Mesendoderm (in vitro differentiated cells): ENCODE measurements at regions not wholly inside any gene's neighbourhood (a gene's known extent, or its start where the extent isn't known, plus 50 kb on each side); places are given as distances from the start of the nearest gene placed in this dataset.
A peak's percentile ranks its signal among the peaks of the same experiment; 100 is the strongest.

ENCODE experiments used
- DNase-seq: peaks from one replicate; pipeline ENCODE4 v3.0.0; 2013
- H2AK5ac ChIP-seq: 2 replicates; pipeline ENCODE4 v1.6.1; 2013; ENCODE audit warnings: low read length, inconsistent platforms
- H2BK120ac ChIP-seq: 2 replicates; pipeline ENCODE4 v1.6.1; 2013; ENCODE audit warnings: low read depth, mild to moderate bottlenecking, low read length, moderate library complexity, mixed read lengths
- H2BK15ac ChIP-seq: replicated peaks from 2 replicates; pipeline ENCODE4 v1.6.1; 2013; ENCODE audit warnings: low read depth, mild to moderate bottlenecking, moderate library complexity
- H2BK5ac ChIP-seq: 2 replicates; pipeline ENCODE4 v1.6.1; 2013; ENCODE audit warnings: low read length, inconsistent platforms
- H3K18ac ChIP-seq: 2 replicates; pipeline ENCODE4 v1.6.1; 2013; ENCODE audit warnings: mild to moderate bottlenecking, low read length, mixed read lengths
- H3K23ac ChIP-seq: one replicate; pipeline ENCODE4 v1.6.1; 2013; ENCODE audit warnings: low read length
- H3K27ac ChIP-seq: 2 replicates; pipeline ENCODE4 v1.5.1; 2013; ENCODE audit warnings: low read depth, mild to moderate bottlenecking, inconsistent platforms, low read length, moderate library complexity
- H3K27me3 ChIP-seq: 2 replicates; pipeline ENCODE4 v1.6.1; 2013; ENCODE audit warnings: low read length, control low read depth, mild to moderate bottlenecking, inconsistent platforms; ENCODE audit not compliant: insufficient read depth, poor library complexity
- H3K36me3 ChIP-seq: 2 replicates; pipeline ENCODE4 v1.6.1; 2013; ENCODE audit warnings: low read length, inconsistent platforms; ENCODE audit not compliant: control insufficient read depth, insufficient read depth
- H3K4ac ChIP-seq: one replicate; pipeline ENCODE4 v1.6.1; 2013; ENCODE audit warnings: low read depth, mild to moderate bottlenecking, low read length, moderate library complexity
- H3K4me1 ChIP-seq: 2 replicates; pipeline ENCODE4 v1.6.1; 2013; ENCODE audit warnings: low read depth, low read length, inconsistent platforms; ENCODE audit not compliant: control insufficient read depth
- H3K4me2 ChIP-seq: 2 replicates; pipeline ENCODE4 v1.6.1; 2013; ENCODE audit warnings: low read length
- H3K4me3 ChIP-seq: 2 replicates; pipeline ENCODE4 v1.5.1; 2013; ENCODE audit warnings: mild to moderate bottlenecking, low read length
- H3K56ac ChIP-seq: one replicate; pipeline ENCODE4 v1.6.1; 2013; ENCODE audit warnings: low read length
- H3K79me1 ChIP-seq: 2 replicates; pipeline ENCODE4 v1.6.1; 2013; ENCODE audit warnings: low read length, inconsistent platforms
- H3K79me2 ChIP-seq: 2 replicates; pipeline ENCODE4 v1.6.1; 2013; ENCODE audit warnings: mild to moderate bottlenecking, low read length; ENCODE audit not compliant: control insufficient read depth, insufficient read depth
- H3K9ac ChIP-seq: 2 replicates; pipeline ENCODE4 v1.6.1; 2013; ENCODE audit warnings: low read length, inconsistent platforms
- H4K5ac ChIP-seq: one replicate; pipeline ENCODE4 v1.6.1; 2013; ENCODE audit warnings: low read length
- H4K8ac ChIP-seq: one replicate; pipeline ENCODE4 v1.6.1; 2013; ENCODE audit warnings: low read depth, mild to moderate bottlenecking, control low read depth, low read length, moderate library complexity
- WGBS: extraction: QIAGEN DNeasy Blood & Tissue Kit; methylation state at CpG from one replicate; pipeline ENCODE4 v1.1.7; 2013; ENCODE audit warnings: low lambda C conversion rate, missing lambda C conversion rate; ENCODE audit not compliant: insufficient coverage; ENCODE audit errors: extremely low coverage; 5-methylcytosine and 5-hydroxymethylcytosine counted together

DNA sequence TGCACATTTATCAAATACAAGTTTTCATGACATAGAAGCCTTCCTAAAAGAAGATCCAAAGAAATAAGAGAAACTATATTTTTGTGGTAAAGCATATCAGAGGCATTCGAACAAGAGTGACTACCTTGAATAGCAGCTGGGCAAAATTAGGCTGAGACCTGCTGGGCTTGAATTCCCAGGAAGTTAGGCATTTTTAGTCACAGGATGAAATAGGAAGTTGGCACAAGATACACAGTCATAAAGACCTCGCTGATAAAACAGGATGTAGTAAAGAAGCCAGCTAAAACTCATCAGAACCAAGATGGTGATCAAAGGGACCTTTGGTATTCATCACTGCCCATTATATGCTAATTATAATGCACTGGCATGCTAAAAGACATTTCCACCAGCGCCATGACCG lies 1302.3 kb upstream of the NRXN1 start:
- Histone ChIP-seq H3K27ac (peak overlapping the region; percentile 17), H3K4me3 (no peak overlapping the region), H3K9ac (no peak overlapping the region), H3K4me2 (no peak overlapping the region), H2BK120ac (no peak overlapping the region), H3K56ac (no peak overlapping the region), H3K23ac (no peak overlapping the region), H3K4me1 (peaks cover 7% of the 10 kb centered on the region), H3K79me2 (no peaks in the 10 kb centered on the region), H3K36me3 (no peaks in the 10 kb centered on the region), H4K5ac (no peak overlapping the region), H4K8ac (no peak overlapping the region), H3K79me1 (no peaks in the 10 kb centered on the region), H2BK5ac (peak overlapping the region; percentile 42), H3K27me3 (no peaks in the 10 kb centered on the region), H2BK15ac (no peak overlapping the region), H3K4ac (peak overlapping the region; percentile 77), H3K18ac (peak overlapping the region; percentile 61), H2AK5ac (peak overlapping the region; percentile 60)
- whole genome bisulfite sequencing, result no CpG with 5 or more reads among the region's 4 CpGs
- DNase-seq, result no peak

DNA sequence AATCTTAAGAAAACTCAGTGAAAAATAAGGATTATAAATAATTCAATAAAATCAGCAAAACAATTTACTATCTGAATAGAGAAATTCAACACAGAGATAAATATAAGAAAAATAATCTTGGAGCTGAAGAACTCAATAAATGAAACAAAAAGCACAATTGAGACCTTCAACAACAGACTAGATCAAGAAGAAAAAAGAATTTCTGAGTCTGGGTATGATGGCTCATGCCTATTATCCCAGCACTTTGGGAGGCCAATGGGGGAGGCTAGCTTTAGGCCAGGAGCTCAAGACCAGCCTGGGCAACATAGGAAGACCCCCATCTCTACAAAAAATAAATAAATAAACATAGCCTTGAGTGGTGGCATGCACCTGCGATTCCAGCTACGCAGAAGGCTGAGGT lies 1295.7 kb upstream of the NRXN1 start:
- no peak overlapping the region for H2BK120ac ChIP-seq
- no peaks in the 10 kb centered on the region for H3K79me2 ChIP-seq
- no peak overlapping the region for H2BK5ac ChIP-seq
- H2AK5ac ChIP-seq, result no peak overlapping the region
- H3K4me1 ChIP-seq, result no peaks in the 10 kb centered on the region
- H3K27me3 ChIP-seq, result no peaks in the 10 kb centered on the region
- WGBS, result no CpG with 5 or more reads among the region's 2 CpGs
- no peaks in the 10 kb centered on the region for H3K36me3 ChIP-seq
- no peak overlapping the region for H2BK15ac ChIP-seq
- H3K4me3 ChIP-seq, result no peak overlapping the region
- H3K4me2 ChIP-seq, result no peak overlapping the region
- no peak overlapping the region for H3K18ac ChIP-seq
- DNase-seq, result no peak
- no peak overlapping the region for H4K5ac ChIP-seq
- no peak overlapping the region for H3K4ac ChIP-seq
- H3K79me1 ChIP-seq, result no peaks in the 10 kb centered on the region
- H4K8ac ChIP-seq, result no peak overlapping the region
- H3K27ac ChIP-seq, result no peak overlapping the region
- no peak overlapping the region for H3K9ac ChIP-seq
- H3K23ac ChIP-seq, result no peak overlapping the region
- H3K56ac ChIP-seq, result no peak overlapping the region

DNA sequence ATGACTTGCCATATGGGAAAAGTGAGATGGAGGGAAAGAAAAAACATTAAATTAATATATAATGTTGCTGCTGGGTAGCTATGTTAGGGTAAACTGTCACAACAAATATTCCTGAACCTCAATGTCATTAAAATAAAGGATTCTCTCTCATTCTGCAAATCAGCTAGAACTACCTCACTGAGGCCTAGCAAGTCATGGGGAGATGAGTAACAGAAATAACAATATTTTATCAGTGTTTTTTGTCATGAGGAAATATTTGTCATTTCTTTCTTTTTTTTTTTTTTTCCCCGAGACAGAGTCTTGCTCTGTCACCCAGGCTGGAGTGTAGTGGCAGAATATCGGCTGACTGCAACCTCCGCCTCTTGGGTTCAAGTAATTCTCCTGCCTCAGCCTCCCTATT lies 1282.3 kb upstream of the NRXN1 start:
- H3K56ac ChIP-seq, result no peak overlapping the region
- no CpG with 5 or more reads among the region's 3 CpGs for WGBS

DNA sequence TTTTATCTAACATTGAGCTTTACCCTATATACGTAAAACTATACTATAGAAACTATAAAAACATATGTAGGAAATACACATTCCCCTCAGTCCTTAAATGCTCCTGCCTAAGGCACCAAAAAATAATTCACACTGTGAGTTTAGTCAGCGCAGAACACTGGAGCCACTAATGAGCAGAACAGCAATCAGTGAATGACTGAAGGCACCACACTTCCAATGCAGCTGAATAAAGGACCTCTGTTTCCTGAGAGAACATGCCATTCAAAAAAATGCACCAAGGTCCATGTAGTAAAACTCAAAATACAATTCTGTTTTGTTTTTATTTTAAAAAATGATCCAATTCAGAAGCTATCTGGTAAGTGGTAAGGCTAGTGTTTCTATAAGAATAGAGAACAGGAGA lies 1280.6 kb upstream of the NRXN1 start:
- Histone ChIP-seq H3K4ac (no peak overlapping the region), H3K27me3 (no peaks in the 10 kb centered on the region), H4K8ac (no peak overlapping the region), H3K79me1 (no peaks in the 10 kb centered on the region), H3K4me2 (no peak overlapping the region), H3K23ac (no peak overlapping the region), H2AK5ac (no peak overlapping the region), H3K9ac (no peak overlapping the region), H3K79me2 (no peaks in the 10 kb centered on the region), H3K56ac (no peak overlapping the region), H3K4me3 (no peak overlapping the region), H3K4me1 (no peaks in the 10 kb centered on the region), H2BK5ac (no peak overlapping the region), H2BK120ac (no peak overlapping the region), H3K18ac (no peak overlapping the region), H3K27ac (no peak overlapping the region), H4K5ac (no peak overlapping the region), H2BK15ac (peak overlapping the region; percentile 36), H3K36me3 (no peaks in the 10 kb centered on the region)
- no peak for DNase-seq
- no CpG with 5 or more reads among the region's 2 CpGs for WGBS

More for the DNA sequence above, 1282.3 kb upstream of the NRXN1 start:
- Histone ChIP-seq H3K27ac (no peak overlapping the region), H3K18ac (no peak overlapping the region), H3K79me1 (no peaks in the 10 kb centered on the region), H2AK5ac (no peak overlapping the region), H3K9ac (no peak overlapping the region), H4K5ac (no peak overlapping the region), H3K27me3 (no peaks in the 10 kb centered on the region), H3K23ac (no peak overlapping the region), H3K4me1 (no peaks in the 10 kb centered on the region), H3K4me2 (no peak overlapping the region), H3K4me3 (no peak overlapping the region), H2BK15ac (no peak overlapping the region), H2BK120ac (no peak overlapping the region), H4K8ac (no peak overlapping the region), H2BK5ac (no peak overlapping the region), H3K36me3 (no peaks in the 10 kb centered on the region), H3K79me2 (no peaks in the 10 kb centered on the region), H3K4ac (no peak overlapping the region)
- no peak for DNase-seq

- Histone ChIP-seq H2BK5ac (no peak overlapping the region), H3K4me1 (no peaks in the 10 kb centered on the region), H3K56ac (no peak overlapping the region), H3K4ac (no peak overlapping the region), H3K4me2 (no peak overlapping the region), H3K27me3 (no peaks in the 10 kb centered on the region), H3K79me1 (no peaks in the 10 kb centered on the region), H4K5ac (no peak overlapping the region), H3K4me3 (no peak overlapping the region), H2AK5ac (no peak overlapping the region), H2BK120ac (no peak overlapping the region), H3K36me3 (no peaks in the 10 kb centered on the region), H3K23ac (no peak overlapping the region), H3K27ac (no peak overlapping the region), H4K8ac (no peak overlapping the region), H3K18ac (no peak overlapping the region), H2BK15ac (no peak overlapping the region), H3K9ac (no peak overlapping the region), H3K79me2 (no peaks in the 10 kb centered on the region)
- no peak for DNase-seq
- WGBS, result no CpG with 5 or more reads among the region's 5 CpGs
These were observed 1279.9 kb upstream of the NRXN1 start for GRCh38 chr2:52311862-52312261.

DNA sequence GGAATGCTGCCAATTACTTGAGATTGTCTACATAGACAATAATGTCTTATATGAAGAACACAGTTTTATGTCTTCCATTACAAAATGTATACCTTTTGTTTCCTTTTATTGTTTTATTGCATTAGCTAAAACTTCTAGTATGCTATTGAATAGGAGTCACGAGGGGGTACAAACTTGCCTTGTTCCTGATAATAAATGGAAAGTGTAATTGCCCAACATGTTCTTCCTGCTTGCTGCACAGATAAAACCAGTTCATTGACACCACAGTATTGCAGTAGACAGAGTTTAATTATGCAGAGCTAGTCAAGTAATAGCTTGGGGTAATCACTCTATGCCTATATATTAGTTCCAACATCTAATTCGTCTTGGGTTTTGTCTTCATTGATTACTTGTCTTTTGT lies 1276.2 kb upstream of the NRXN1 start:
- no CpG with 5 or more reads among the region's 2 CpGs for WGBS
- Histone ChIP-seq H2BK120ac (no peak overlapping the region), H3K27ac (no peak overlapping the region), H2BK15ac (no peak overlapping the region), H3K9ac (no peak overlapping the region), H4K8ac (no peak overlapping the region), H2AK5ac (no peak overlapping the region), H4K5ac (no peak overlapping the region), H2BK5ac (no peak overlapping the region), H3K4me3 (no peak overlapping the region), H3K23ac (no peak overlapping the region), H3K79me2 (no peaks in the 10 kb centered on the region), H3K36me3 (no peaks in the 10 kb centered on the region), H3K79me1 (no peaks in the 10 kb centered on the region), H3K18ac (no peak overlapping the region), H3K4me1 (no peaks in the 10 kb centered on the region), H3K27me3 (no peaks in the 10 kb centered on the region), H3K56ac (no peak overlapping the region), H3K4ac (no peak overlapping the region), H3K4me2 (no peak overlapping the region)
- no peak for DNase-seq
